ENCODE measurements at regions not wholly inside any gene's neighbourhood (a gene's known extent, or its start where the extent isn't known, plus 50 kb on each side); places are given as distances from the start of the nearest gene placed in this dataset.
"Not testable (repeated sequence)": the region's sequence is repeated elsewhere in the genome, so short reads cannot be mapped to it uniquely, and the experiment has no call there.

DNA sequence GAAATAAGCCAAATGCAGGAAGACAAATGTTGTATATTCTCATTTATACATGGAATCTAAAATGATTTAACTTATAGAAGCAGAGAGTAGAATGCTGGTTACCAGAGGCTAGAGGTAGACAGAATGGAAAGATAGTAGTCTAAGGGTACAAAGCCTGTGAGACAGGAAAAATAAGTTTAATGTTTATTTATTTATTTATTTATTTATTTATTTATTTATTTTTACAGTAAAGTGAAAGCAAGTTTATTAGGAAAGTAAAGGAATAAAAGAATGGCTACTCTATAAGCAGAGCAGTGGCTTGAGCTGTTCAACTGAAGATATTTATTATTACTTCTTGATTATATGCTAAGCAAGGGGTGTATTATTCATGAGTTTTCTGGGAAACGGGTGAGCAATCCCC is 203.2 kb downstream of the LAS1L start:
- no peak for DNase-seq (ENCODE audit: low spot score)

DNA sequence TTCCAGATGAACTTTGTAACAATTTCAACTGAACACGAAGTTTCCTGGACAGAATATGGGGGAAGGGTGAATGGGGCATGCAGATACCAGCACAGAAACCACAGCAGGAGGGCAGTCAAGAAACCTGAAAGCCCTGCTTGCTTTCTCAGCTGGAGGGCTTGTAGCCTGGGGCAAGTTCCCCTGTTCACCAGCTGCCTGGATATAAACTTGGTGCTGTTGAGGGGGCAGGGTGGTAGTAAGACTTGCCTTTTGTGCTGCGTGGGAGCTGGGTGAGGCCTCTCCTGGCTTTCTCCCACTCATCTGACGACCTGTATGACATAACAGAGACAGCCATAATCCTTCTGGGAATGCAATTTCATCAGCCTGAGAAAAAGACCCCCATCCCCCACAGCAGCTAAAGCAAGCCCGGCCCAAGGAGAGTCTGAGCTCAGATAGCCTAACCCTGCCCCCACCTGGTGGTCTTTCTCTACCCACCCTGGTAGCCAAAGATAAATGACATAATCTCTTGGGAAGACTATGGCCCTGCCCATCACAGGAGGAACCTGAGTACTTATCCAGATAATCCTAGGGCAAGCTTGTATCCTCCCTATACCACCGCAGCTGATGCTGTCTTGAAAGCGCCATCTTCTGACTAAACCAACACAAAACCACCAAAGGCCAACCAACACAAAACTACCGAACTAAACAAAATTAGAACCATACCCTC is 234.3 kb downstream of the LAS1L start:
- DNase-seq (ENCODE audit: low spot score) = no peak

DNA sequence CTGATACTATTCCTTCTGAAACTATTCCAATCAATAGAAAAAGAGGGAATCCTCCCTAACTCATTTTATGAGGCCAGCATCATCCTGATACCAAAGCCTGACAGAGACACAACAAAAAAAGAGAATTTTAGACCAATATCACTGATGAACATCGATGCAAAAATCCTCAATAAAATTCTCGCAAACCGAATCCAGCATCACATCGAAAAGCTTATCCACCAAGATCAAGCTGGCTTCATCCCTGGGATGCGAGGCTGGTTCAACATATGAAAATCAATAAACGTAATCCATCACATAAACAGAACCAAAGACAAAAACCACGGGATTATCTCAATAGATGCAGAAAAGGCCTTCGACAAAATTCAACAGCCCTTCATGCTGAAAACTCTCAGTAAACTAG is 251.7 kb downstream of the LAS1L start:
- not testable (repeated sequence) for DNase-seq (ENCODE audit: low spot score)

DNA sequence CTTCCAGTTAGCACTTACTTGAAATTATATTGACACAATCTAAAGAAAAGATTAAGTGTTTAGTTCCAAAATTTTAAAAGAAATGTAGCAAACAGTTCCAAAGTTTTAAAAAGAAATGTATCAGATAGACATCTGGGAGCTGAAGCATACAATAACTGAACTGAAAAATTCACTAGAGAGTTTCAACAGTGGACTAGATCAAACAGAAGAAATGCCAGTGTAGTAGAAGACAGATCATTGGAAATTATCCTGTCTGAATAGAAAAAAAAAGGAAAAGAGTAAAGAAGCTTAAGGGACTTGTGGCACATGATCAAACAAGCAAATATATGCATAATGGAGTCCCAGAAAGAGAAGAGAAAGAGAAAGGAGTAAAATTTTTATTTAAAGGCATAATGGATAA is 261.4 kb downstream of the LAS1L start:
- no peak for DNase-seq (ENCODE audit: low spot score)

DNA sequence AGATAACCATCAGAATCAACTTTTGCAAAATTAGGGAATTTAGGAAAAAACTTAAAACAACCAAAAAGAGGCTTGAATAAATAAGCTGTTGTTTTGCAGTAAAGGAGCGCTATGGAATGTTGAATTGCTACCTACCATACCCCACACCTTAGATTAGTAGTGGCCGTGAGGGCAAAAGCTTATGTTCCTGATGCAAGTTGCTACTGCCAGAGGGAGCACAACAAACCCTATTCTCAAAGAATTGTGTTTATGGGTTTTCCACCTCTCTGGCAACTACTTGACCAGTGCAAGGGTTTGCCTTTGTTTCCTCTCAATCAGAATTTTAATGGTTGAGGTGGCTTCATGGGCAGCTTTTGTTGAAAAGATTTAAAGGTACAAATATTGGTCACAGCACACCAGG is 268.1 kb downstream of the LAS1L start:
- no peak for DNase-seq (ENCODE audit: low spot score)

DNA sequence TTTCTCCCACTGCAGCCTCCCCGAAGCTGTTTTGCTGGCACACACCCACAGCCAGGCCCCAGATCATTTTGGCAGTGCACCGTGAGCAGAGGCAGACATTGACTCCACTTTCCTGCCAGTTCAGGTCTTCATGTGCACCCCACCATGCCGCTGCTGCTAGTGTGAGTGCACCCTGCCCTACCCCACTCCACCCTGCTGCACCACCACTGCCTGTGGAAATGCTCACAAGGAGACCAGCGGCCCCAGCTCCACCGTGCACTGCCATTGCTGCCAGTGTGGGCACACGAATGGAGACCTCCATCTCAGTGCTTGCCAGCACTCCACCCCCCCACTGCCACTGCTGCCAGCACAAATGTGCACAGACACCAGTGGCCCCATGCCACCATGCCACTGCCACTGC is 277.6 kb upstream of the ZC4H2 start:
- no peak for DNase-seq (ENCODE audit: low spot score)

DNA sequence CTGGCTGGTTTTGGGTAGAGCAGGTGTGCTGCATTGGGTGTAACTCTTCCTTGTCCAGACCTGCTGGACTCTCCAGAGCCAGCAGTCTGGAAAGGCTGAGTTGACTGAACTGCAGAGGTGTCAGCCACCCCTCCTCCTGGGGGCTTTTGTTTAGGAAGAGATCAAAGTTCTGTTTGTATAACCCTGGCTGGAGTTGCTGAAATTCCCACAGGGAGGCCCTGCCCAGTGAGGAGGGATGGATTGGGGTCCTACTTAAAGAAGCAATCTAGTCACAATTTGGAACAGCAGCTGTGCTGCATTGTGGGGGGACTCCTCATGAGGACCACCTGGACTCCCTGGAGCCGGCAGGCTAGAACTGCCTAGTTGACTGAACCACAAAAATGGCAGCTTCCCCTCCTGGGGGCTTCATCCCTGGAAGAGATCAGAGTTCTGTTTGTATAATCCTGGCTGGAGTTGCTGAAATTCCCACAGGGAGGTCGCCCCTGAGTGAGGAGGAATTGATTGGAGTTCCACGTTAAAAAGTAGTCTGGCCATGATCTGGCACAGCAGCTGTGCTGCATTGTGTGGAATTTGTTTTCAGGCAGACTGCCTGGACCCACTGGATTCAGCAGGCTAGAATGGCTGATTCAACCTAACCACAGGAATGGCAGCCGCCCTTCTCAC is 264.9 kb upstream of the ZC4H2 start:
- no peak for DNase-seq (ENCODE audit: low spot score)

DNA sequence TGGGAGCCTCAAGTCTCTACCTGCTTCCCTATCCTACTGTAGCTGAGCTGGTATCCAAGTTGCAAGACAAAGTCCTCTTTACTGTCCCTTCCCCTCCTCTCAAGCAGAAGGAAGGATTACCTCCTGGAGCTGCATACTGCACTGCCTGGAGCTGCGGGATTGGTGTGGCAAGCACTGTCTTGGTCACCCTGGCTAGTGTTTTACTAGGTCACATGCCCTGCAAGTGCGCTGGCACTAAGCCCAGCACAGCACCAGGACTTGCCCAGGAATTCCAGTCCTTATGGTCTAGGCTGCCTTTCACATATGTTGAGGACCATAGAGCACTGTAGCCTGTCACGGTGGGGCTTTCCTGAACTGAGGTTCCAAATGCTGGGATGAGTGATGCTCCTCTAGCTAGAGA is 227.3 kb upstream of the ZC4H2 start:
- DNase-seq (ENCODE audit: low spot score) = no peak

DNA sequence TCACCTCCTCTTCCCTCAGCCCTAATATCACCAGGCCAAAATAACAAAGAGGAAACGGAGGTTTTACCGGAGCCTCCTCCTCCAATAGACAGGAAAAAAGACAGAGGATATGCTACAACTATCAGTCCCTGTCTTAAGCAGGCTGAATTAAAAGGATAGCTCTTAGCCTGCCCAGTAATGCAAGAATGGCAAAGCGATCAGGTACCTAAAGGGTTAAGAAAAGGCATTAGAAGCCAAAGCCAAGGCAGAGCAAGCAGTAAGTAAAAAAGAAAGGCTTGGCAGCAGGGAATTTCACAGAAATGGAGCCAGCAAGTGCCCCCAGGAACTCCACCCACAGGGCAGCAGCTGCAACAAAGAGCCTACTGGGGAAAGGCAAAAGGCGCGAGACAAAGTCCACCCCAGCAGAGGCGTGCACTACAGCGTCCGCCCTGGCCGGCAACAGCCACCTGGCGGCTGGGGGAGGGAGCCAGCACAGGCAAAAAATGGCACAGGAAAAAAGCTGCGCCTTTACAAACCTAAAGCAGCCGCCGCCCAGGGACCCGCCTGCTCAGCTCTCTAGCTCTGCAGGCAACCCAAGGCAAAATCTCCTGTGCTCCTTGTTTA is 220.6 kb upstream of the ZC4H2 start:
- no peak for DNase-seq (ENCODE audit: low spot score)

DNA sequence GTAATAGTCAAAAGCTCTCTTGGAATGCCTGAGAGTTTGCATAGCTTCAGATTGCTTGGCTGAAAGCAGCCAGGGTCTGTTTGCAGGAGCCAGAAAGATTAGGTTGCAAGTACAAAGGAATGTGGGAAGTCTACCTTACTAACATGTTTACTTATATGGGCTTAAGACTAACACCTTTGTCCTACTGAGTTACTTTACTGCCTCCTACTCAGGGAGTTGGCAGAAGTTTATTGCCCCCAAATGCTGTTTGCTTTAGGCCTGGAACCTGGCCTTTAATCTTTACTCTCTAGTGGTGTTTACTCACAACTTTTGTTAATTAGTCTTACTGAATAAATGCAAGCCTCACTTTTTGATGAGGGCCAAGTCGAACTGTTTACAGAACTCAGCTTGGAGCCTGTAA is 219.4 kb upstream of the ZC4H2 start:
- no peak for DNase-seq (ENCODE audit: low spot score)

DNA sequence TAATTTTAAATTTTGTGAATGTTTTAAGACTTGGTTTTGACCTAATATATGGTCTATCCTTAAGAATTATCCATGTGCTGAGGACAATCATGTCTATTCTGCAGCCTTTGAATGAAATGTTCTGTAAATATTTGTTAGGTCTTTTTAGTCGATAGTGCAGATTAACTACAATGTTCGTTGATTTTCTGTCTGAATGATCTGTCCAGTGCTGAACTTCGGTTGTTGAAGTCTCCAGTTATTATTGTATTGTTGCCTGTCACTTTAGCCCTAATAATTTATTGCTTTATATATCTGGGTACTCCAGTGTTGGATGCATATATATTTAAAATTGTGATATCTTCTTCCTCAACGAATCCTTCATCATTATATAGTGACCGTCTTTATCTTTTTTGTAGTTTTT is 218.3 kb upstream of the ZC4H2 start:
- no peak for DNase-seq (ENCODE audit: low spot score)

DNA sequence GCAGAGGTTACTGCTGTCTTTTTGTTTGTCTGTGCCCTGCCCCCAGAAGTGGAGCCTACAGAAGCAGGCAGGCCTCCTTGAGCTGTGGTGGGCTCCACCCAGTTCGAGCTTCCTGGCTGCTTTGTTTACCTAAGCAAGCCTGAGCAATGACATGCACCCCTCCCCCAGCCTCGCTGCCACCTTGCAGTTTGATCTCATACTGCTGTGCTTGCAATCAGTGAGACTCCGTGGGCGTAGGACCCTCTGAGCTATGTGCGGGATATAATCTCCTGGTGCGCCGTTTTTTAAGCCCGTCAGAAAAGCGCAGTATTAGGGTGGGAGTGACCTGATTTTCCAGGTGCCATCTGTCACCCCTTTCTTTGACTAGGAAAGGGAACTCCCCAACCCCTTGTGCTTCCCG is 187.1 kb upstream of the ZC4H2 start:
- not testable (repeated sequence) for DNase-seq (ENCODE audit: low spot score)

DNA sequence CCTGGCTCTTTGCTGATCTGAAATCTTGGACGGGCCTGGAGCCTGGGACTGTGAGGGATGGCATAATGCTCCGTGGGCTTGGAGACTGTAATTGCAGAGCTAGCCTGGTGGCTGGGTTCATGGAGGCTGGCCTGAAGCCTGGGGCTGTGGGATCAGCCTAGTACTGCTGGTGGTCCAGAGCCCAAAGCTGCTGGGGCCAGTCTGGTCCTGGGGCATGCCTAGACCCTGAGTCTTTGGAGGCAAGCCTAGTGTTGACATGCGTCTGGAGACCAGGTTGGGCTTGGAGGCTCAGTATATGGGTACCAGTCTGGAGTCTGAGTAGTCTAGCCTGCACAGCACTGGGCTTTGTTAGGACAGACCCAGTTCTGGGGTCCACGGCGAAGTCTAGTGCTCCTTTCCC is 172.0 kb upstream of the ZC4H2 start:
- DNase-seq (ENCODE audit: low spot score) = no peak

DNA sequence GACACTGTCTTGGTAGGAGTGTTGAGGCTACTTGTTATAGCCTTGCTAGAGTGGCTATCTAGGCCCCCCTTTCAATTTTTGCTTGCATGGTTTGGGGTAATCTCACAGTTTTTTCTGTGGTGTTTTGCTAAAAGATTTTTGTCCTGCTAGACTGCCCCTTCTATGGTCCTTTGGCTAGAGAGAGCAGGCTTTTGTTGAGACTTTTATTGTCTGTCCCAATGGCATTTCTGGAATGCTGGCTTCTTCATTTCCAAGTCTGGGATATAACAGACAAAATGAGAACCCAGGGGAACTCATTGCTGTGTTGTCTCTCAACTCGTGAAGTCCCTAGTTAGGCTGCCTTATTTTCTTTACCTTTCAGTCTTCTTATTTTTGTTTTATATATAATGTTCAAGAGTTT is 160.2 kb upstream of the ZC4H2 start:
- no peak for DNase-seq (ENCODE audit: low spot score)

DNA sequence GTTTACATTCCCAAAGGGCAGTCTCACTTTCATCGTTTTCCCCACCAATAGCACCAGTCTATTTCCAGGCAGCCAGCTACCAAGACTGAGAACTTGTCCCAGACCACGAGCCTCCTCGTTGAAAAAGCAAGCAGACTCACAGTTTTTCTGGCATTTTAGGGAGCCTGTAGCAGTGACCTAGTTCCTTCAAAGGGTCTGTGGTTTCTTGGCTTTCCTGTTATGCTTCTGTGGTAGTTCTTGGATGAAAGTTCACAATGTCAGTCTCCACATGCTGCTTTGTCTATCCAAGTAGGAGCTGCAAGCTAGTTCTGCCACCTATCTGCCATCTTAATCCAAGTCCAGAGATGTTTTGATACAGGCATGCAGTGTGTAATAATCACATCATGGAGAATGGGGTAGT is 151.6 kb upstream of the ZC4H2 start:
- no peak for DNase-seq (ENCODE audit: low spot score)

DNA sequence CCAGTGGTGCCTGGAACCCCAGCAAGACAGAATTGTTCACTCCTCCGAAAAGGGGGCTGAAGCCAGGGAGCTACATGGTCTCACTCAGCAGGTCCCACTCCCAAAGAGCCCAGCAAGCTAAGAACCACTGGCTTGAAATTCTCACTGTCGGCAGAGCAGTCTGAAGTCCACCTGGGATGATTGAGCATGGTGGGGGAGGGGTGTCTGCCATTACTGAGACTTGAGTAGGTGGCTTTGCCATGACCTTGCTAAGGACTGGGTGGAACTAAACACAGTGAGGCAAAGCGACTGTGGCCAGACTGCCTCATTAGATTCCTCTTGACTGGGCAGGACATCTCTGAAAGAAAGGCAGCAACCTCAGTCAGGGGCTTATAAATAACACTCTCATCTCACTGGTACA is 122.6 kb upstream of the ZC4H2 start:
- no peak for DNase-seq (ENCODE audit: low spot score)

DNA sequence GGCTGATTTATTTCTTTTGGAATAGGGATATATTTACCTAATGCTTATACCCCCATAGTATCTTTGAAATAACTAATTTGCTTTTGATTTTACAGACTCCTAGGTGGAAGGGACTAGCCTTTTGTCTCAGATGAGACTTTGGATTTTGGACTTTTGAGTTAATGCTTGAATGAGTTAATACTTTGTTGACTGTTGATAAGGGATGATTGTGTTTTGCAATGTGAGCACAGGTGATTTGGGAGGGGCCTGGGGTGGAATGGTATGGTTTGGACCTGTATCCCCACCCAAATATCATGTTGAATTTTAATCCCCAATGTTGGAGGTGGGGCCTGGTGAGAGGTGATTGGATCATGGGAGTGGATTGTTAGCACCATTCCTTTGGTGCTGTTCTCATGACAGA is 117.4 kb upstream of the ZC4H2 start:
- DNase-seq (ENCODE audit: low spot score) = no peak

DNA sequence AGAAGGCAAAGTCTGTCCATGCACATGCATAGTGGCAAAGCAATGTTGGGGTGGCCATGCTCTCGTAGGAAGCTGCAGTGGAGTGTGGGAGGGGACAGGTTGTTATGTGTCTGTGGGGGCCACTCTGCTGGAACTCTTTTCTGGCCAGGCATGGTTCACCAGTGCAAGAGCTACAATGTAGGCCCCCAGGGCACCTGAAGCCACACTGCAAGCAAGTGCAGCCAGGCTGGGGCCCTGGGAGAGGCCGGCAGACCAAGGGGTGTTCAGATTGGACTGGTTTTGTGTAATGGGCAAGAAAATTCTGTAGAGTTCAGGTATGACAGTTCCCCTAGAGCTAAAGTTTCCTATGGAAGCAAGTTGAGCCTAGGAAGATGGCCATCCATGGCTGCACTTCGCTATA is 97.0 kb upstream of the ZC4H2 start:
- no peak for DNase-seq (ENCODE audit: low spot score)

DNA sequence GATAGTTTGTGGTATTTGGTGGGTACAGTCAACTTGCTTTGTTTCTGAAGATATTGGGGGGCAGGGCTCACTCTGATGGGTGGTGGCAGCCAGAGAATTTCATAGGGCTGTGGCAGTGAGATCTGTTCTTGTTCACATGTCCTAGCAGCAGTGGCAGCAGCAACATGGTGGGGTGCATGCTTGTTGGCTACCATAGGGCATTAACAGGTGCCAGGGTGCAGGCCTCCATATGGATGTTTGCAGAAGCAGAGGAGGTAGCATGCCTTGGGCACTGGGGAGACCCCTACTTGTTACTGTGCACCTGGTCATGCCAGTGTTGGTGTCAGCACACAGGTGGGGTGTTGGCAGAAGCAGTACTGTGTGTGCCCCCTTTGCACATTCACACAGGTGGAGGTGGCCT is 96.3 kb upstream of the ZC4H2 start:
- no peak for DNase-seq (ENCODE audit: low spot score)

DNA sequence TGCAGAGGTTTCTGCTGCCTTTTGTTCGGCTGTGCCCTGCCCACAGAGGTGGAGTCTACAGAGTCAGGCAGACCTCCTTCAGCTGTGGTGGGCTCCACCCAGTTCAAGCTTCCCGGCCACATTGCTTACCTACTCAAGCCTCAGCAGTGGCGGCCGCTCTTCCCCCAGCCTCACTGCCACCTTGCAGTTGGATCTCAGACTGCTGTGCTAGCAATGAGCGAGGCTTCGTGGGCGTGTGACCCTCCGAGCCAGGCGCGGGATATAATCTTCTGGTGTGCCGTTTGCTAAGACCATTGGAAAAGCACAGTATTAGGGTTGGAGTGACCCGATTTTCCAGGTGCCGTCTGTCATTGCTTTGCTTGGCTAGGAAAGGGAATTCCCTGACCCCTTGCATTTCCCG is 82.4 kb upstream of the ZC4H2 start:
- not testable (repeated sequence) for DNase-seq (ENCODE audit: low spot score)

DNA sequence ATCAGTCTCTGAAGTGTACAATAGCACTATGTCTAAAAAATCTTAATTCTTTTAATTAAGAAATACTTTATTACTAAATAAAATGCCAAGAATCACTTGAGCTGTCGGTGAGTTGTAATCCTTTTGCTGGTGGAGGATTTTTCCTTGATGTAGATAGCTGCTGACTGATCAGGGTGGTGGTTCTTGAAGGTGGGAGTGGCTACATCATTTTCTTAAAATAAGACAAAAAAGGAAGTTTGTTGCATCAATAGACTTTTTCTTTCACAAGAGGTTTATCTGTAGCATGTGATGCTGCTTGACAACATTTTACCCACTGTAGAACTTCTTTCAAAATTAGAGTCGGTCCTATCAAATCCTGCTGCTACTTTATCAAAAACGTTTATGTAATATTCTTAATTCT is 68.8 kb upstream of the ZC4H2 start:
- DNase-seq (ENCODE audit: low spot score) = no peak

DNA sequence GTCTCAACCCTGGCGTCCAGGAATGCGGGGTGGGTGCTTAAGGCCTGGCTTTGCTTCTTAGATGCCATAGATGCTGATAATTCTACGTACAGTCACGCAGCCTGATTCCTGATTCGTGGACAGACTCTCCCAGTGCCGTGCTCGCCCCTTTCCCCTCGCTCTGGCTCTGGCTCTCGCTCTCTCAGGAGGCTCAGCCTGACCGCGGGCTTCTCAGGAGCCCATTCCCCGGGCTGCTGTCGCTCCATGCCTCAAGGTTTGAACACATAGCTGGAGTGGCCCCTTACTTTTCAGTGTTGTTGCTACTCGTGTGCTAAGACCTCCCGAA is 59.2 kb upstream of the ZC4H2 start:
- DNase-seq (ENCODE audit: low spot score) = no peak

DNA sequence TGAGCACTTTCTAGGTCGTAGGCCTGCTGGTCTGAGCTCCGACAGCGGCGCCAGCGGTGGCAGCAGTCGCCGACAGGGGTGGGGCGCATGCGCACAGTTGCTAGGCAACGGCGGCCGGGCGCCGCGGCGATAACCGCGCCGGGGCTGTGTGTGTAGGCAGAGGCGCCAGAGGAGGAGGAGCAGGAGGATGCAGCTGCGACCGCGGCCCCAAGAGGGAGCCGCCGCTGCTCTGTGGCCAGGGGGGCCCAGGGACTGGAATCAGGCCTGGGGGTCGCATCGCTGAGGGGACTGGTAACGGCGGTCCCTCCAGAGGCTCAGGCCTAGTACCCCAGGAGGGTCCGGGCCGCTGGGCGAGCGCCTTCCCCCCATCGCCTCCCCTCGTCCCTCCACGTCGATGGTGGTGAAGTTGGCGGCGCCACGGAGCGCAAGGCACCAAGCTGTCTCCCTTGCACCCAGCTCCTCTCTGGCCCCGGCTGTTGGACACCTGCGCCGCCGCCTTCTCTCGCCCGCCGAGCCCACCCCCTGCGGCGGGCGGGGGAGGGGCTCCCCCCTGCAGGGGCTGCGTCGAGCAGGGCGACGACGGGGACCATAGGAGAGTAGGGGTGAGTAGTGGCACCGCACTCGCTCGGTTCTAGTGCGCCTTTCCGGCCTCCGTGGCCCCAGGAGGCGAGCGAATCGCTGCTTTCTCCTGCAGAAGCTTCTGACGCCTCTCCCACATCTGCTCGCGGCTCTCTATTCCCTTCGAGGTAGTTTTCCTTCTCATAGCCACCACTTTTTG is 58.6 kb upstream of the ZC4H2 start, which contains the start of gene ZC3H12B:
Gene ZC3H12B (plus strand): TSS at position 159 of the 778 bp plus-strand sequence.
- peak; percentile 45 for DNase-seq (ENCODE audit: low spot score)

Measured in COLO829 (cell line).